ENCODE measurements at regions not wholly inside any gene's neighbourhood (a gene's known extent, or its start where the extent isn't known, plus 50 kb on each side); places are given as distances from the start of the nearest gene placed in this dataset.

DNA sequence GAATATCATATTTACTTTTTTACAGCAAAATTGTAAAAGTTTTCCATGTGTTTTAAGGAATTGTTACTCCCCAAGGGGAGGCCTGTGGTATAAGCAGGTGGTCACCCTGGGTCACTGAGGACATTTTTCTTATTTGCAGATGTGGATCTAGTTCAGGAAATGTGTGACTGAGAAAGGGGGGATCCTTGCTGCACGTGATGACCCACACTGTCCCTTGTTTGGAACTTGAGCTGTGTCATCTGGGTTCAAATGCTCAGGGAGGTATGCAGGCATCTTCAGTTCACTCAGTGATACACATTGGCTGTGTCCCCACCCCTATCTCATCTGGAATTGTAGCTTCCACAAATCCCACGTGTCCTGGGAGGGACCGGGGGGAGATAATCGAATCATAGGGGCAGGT, 431.9 kb upstream of the CDH4 start:
- no peak for DNase-seq

- DNase-seq = peak; percentile 21
Measured at GRCh38 chr20:60820918-60821317, 431.1 kb upstream of the CDH4 start.

- no peak for DNase-seq
Measured at GRCh38 chr20:60822699-60823607, 429.1 kb upstream of the CDH4 start.

- no peak for DNase-seq
Measured at GRCh38 chr20:60835876-60836275, 416.2 kb upstream of the CDH4 start.

- DNase-seq = no peak
Measured at GRCh38 chr20:60837173-60837770, 414.8 kb upstream of the CDH4 start.

DNA sequence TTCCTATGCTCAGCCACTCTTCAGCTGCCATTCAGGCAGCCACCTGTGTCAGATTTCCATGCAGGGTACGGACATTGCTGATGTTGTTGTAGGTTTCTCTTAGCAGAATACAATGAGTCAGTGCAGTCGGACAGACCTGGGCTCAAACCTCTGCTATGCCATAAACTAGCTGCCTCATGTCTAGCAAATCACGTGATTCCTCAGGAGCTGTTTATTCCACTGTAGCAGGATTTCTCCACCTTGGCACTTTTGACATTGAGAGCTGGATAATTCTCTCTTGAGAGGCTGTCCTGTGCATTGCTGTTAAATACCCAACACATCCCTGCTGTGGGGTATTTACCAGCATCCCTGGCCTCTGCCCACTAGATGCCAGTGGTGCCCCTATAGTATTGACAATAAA, 413.8 kb upstream of the CDH4 start:
- DNase-seq = no peak

- DNase-seq = no peak
Measured at GRCh38 chr20:60840971-60841370, 411.1 kb upstream of the CDH4 start.

GRCh38 chr20:60845146-60845545, 406.9 kb upstream of the CDH4 start:
- DNase-seq = no peak

DNA sequence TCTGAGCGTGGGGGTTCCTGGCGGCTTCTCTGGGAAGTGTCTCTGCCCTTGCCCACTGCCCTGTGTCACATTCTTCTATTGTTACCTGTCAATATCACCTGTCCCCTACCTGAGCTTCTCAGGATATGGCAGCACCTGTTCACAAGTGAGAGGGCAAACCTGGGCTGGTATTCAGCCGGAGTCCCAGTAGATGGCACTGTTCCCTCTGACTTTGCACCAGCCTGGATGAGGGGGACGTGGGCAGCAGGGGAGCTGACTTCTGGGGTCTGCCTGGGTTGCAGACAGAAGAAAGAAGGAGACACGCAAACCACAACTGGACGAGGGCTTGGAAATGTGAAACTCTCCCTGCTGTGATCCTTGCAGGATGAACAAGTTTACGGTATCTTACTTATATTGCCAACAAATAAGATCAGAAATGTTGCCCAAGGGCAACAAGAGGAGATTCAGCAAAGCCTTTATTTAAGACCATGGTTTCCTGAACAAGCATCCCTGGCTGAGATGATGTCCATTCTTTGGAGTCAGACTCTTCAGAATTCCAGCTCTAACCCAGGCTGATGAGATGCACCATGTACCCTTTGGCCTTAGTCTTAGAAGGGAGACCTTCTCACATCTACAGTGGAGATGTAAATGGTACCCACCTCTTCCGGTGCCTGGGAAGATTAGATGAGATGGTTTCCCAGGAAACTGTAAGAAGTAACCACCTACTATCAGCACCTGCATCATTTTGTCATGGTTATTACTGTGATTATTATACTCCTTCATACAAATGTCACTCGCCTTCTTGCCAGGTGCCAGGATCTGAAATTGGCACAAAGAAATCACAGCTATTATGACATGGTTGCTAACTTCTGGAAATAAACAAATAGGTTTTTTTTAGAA, 400.0 kb upstream of the CDH4 start:
- DNase-seq = peak; percentile 10

GRCh38 chr20:60857708-60858107, 394.4 kb upstream of the CDH4 start:
- DNase-seq = no peak

DNA sequence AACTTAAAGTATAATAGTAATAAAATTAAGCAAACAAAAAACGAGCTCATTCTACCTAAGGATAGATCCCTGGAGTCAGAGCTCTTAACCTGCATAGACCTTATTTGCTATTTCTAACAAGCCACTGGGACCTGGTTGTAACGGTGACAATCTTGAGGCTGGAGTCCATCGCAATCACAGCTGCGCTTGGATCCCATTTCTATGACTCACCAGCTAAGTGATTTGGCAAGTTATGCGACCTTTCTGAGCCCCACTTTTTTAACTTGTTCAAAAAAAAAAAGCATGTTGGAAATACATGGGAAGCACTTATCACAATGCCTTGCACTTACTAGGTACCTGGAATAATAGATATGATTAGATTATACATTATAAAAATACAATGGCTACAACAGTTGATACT, 389.5 kb upstream of the CDH4 start:
- DNase-seq = no peak

DNA sequence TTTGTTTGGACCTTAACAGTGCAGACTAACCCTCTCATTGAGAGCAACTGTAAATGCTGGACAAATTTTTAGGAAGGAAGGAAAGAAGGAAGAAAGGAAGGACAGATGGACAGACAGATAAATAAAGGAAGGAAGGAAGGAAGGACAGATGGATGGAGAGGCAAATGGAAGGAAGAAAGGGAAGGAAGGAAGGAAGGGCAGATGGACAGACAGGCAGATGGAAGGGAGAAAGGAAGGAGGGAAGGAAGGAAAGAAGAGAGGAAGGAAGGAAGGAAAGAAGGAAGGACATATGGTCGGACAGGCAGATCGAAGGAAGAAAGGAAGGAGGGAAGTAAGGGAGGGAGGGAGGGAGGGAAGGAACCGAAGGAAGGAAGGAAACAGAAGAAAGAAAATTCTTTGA, 388.5 kb upstream of the CDH4 start:
- DNase-seq = no peak

- DNase-seq = no peak
Measured at GRCh38 chr20:60867589-60867988, 384.5 kb upstream of the CDH4 start.

DNA sequence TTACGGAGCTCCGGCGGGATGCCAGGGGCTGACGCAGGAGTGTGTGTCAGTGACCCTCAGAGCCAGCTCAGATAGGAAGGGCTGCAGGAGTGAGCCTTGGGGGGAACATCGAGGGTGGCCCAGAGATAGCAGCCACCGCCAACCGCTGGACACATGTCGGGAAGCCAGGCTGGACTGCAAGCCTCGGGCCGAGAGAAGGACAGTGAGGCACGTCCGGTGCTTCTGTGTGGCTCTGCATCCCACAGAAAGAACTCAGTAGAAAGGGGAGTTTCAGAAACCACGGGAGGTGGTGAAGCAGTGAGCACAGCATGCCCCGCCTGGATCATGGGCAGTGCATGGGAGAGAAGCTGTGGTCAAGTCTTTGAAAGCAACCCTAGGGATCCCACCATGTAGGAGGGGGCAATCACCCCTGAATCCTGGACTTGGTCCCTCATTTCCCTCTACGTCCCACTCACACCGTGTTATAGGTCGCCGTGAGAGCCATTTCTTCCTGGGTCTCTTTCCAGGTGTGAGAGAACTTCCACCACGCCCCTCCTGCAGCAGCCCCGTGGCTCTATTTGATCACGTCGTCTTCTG, 383.7 kb upstream of the CDH4 start:
- DNase-seq = no peak

DNA sequence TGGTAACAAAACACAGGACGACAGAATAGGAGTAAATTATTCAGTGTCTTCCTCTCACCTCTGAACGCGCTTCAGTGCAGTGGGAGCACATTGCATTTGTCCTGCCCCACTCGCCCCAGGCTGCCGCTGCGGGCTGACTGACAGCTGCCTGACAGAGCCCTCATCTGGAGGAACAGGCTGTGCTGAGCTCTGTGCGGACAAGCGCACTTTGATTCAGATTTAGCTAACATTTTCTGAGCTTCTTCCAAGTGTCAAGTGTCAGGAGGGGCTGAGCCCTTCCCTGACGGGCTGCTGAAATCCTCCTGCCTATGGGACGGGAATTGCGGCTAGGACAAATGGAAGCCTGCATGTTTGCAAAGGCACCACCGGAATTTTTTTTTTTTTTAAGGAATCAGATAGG, 383.0 kb upstream of the CDH4 start:
- no peak for DNase-seq

DNA sequence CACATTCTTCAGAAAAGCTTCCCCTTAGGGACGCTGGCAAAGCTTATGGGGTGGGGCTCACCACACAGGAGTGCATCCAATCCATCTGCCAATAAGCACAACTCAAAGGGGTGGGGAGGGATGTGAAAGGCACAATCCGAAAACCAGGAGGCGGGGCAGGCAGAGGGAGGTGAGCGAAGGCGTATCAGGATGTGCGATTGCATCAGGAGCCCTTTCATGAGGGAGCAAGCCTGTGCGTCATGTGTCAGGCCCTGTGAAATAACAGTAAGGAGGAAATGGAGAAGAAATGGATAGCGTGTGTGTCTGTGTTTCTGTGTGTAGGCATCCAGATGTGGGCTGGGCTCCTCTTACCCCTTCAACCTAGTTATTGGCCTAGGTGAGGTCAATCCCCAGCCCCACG, 382.4 kb upstream of the CDH4 start:
- DNase-seq = no peak

DNA sequence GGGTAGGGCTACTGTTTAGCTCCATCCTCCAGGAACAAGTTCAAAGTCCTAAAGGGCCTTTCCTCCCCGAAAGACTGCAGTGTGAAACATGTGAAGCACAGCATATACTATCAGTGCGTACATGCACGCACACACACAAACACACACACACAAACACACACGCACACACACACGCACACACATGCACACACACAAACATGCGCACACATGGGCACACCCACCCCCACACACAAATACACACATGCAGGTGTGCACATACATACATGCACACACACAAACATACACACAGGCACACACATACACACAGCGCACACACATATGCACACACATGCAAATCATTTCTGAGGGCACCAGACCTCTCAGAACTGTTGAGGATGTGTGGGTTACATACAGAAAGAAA, 382.0 kb upstream of the CDH4 start:
- no peak for DNase-seq

- no peak for DNase-seq
Measured at GRCh38 chr20:60872224-60872623, 379.8 kb upstream of the CDH4 start.

GRCh38 chr20:60877071-60877857, 374.8 kb upstream of the CDH4 start:
- DNase-seq = no peak

DNA sequence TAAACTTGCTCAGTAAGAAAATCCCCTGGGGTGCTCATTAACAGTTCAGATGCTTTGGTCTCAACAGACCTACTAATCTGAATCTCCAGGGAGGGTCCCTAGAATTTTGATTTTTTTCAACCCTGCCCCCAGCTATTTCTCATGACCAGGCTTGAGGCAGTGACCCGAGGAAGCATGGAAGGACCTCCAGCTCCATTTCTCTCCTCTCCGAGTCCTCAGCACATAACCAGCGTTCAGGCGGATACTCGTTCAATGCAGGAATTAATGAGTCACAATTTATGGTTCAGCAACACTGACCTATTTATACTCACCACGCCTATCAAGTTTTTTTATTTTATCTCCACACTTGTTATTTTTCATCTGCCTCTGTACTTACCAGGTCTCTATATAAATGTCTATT, 369.2 kb upstream of the CDH4 start:
- no peak for DNase-seq

DNA sequence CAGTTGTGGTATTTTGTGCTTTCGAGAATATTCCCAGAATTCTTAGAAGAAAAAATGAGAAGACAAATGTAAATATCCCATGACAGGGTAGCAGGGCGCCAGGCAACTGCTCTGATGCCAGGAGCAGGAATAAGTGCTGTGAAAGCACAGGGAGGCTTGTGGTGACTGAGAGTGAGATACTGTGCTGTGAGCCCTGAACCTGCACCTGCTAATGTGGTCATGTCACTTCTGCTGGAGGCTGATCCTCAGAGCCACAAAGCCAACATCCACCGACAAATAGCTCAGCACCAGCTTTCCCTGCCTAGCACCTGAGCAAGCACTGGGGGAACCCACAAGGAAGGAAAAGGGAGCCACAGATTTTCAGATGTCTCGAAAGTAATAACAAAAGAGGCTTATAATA, 368.6 kb upstream of the CDH4 start:
- DNase-seq = no peak

- DNase-seq = no peak
Measured at GRCh38 chr20:60884277-60884676, 367.8 kb upstream of the CDH4 start.

Measured in activated CD4-positive, alpha-beta T cell treated with anti-CD3 and anti-CD28 coated beads, Interleukin-2, amount 50 U/mL, for 16 hours (primary cell).